ELR (cell line): ENCODE measurements at regions not wholly inside any gene's neighbourhood (a gene's known extent, or its start where the extent isn't known, plus 50 kb on each side); places are given as distances from the start of the nearest gene placed in this dataset.

Source experiments
- DNase-seq: peaks from one replicate; pipeline ENCODE4 v3.0.0-alpha.2; 2015; ENCODE audit warnings: low read depth

DNA sequence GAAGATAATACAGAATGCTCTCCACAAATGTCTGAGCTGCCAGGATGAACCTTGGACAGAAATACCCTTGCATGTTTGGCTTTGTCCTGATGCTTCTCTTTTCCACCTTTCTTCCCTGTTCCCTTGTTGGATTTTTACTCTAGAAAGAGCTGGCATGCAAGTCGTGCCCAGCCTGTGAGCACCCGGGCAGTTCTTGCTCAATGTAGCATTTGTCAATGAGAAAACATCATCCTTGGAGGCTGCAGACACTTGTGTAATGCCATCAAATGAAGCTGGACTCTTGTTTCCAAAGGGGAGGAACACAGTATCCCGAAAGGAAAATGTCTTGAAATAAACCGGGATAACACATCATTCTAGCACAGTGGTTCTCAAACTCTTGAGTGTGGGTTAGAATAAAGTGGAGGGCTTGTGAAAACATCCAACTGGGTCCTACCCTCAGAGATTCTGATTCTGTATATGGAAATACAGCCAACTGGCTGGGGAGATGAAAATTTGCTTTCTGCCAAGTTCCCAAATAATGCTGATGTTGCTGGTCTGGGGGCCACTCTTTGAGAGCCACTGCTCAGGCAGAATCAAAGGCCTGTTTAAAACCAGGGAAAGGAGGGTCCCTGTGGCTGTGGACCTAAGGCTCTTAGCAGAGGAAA, 237.2 kb downstream of the SPATA18 start:
- no peak for DNase-seq

DNA sequence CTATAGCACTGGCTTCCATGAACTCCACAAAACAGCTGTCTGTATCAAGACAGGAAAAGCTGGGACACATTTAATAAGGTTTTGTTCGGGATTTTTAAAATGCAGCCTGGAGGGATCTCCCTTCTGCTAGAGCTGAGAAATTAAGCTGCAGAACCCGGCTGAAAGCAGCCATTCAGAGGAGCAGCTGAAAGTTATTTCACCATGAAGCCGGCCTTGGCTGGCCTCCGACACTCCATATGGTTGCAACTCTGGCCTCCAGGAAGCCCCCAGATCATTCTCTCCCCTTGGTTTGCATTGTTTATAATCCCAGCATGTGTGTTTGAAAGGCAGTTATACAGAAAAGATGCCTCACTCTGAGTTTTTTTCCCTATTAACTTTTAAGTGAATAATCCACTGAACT, 239.4 kb downstream of the SPATA18 start:
- DNase-seq, result no peak

DNA sequence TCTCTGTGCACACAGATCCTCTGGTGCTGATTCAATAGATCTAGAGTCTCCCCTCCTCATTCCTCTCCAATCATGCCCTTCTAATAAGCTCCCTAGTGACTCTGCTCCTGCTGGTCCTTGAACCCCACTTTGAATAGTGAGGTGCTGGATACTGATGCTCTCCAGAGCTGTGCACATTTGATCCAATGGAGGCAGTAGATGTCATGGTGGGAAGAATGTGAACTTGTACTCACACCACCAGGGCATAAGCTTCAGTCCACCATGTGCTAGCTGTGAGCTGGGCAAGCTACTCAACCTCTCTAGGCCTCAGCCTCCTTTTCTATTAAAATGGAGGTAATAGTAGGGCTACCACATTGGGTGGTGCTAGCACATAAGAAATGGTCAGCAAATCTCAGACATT, 241.1 kb downstream of the SPATA18 start:
- DNase-seq, result no peak

DNA sequence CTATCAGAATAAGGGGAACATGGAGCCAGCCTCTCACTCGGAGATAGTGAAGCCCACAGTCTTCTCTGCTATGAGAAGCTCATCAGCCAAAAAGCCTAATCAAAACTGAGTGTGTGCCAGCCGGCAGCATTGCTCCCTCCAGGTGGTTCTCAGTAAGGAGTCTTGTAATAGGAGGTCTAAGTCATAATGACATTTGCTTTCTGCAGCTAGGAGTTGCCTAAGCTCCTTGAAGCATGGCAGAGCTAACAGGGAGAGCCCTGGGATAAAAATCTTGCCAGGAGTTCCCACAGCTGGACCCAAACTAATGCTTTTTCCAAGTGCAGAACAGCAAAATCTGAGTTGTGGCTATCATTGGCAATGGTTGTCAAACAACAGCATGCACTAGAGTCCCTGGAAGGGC, 245.2 kb downstream of the SPATA18 start:
- no peak for DNase-seq

DNA sequence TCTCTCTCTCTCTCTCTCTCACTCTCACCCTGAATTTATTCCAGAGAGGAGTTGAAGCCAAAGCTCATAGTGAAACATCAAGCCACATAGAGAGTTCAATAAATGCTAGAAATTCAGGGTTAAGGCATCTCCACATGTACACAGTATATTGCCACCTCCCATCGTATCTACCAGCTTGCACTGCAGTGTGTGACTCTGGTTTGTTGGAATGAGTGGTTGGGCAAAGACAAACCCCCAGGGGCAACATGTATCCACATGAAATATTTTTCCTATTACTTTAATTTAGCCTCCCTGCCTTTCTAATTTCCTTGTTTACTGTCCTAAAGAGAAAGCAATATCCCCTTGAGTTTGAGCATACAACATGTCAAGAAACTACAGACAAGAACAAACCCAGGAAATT, 247.3 kb downstream of the SPATA18 start:
- DNase-seq, result no peak

DNA sequence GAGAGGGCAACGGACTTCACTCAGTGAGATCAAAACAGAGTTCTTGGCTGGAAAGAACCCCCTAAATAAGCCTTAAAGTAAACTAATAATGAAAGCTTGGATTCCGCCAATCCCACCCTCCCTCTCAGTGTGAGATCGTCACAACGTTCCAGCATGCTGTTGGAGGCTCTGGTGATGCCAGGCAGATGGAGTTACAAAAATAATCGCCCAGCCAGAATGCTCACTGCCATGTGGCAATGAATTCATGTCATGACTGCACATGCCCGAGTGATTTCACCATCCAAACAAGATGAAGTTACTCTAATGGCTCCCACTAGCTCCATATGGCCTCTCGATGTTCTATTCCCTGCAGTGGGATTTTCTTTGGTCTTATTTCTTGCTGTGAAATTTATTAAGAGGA, 248.0 kb downstream of the SPATA18 start:
- DNase-seq, result no peak

DNA sequence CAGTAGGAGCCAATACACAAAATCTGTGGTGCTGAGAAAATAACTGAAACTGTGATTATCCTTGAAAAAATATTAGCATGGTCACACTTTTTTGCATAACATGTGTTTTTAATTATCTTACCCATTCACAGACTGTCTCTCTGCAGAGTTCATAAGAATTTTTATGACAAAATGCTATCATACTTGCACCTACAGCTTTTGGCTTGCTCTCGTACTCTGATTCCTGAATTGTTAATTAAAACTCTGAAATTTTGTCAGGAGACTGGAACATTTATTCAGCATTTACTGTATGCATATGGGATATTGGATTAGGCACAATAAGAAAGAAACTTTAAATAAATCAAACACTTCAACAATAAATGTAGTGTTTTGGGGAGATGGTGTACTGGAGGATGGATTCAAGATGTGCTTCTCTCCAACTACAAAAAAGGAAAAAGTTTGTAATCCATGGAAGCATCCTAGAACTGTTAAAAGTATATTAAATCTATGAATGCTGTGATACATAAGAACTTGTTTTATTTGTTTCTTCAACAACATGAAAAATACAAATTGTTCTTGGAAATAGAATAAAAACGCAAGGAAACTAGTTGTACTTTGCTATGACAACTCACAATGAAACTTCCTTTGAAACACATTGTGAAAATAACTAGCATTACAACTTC, 260.5 kb downstream of the SPATA18 start:
- no peak for DNase-seq

DNA sequence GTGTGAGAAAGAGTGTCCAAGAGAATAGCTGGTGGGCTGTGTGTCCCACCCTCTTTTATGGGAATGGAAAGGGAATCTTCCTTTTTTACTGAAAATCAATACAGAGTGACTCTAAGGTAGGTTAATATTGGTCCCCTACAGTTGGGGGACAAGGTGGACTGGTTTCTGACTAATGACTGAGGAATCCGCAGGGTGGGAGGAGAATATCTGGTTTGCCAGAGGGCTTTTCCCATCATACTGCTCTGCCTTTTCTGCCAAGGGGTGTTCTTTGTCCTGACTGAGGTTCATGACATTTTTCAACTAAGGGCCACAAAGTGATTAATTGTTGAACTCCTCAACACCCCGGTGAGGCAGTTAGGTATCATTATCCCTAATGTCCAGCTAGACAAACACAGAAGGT, 261.6 kb downstream of the SPATA18 start:
- DNase-seq, result no peak

DNA sequence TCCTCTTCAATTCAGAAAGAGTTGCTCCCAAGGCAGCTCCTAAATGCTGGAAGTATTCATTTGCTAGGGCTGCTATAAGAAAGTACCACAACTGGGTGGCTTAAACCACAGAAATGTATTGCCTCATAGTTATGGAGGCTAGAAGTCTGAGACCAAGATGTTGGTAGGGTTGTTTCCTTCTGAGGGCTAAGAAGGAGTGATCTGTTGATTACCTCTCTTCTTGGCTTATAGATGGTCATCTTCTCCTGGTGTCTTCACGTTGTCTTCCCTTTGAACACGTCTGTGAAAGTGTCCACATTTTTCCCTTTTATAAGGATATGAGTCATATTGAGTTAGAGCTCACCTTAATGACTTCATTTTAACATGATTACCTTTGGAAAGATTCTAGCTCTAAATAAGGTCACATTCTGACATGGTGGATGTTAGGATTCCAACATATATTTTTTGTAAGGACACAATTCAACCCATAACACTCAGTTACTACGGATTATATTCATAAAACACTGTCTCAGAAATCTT, 266.3 kb downstream of the SPATA18 start:
- DNase-seq, result no peak

DNA sequence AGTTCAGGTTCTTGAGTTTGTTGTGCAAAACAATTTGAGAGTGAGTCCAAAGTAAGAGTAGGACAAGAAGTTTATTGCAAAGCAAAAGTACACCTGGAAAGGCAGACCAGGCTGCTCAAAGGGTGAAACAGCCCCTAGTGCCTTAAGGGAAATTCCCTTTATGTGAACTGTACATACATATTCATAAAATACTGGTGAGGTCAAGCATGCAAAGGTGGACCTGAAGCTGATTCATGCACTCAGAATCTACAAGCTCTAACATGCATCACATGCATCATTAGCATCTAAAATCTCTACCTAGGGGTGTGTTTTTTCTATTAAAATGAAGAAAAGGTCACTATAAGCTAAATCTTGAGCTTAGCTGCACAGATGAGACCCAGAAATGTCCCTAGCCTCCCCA, 266.9 kb downstream of the SPATA18 start:
- no peak for DNase-seq

DNA sequence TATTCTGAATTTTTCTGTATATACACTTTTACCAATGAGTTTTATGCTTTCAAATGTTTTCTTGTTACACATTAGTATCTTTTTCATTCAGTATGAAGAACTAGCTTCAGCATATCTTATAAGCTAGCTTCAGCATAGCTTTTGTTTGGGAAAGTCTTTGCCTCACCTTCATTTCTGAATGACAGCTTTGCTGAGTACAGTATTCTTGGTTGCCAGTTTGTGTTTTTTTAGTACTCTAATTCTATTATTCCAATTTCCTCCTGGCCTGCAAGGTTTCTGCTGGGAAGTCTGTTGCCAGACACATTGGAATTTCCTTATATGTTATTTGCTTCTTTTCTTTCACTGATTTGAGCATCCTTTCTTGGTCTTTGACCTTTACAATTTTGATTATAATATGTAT, 278.8 kb downstream of the SPATA18 start:
- DNase-seq, result no peak

DNA sequence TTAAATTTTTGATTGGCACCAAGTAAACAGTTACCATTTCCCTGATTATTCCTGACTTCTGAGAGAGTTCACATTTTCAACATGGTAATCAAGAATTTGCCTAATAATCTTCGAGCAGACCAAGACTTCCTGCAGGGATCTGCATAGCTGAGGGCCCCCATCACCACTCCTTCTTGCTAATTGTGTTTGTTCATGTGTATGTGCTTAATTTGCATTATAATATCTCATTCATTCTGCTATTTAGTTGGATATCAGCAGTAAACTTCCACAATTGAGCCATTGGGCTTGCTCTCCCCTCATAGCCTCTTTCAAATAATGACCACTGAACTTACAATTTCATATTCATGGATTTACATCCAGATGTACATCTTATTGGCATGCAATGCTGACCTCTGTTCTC, 292.5 kb downstream of the SPATA18 start:
- no peak for DNase-seq

DNA sequence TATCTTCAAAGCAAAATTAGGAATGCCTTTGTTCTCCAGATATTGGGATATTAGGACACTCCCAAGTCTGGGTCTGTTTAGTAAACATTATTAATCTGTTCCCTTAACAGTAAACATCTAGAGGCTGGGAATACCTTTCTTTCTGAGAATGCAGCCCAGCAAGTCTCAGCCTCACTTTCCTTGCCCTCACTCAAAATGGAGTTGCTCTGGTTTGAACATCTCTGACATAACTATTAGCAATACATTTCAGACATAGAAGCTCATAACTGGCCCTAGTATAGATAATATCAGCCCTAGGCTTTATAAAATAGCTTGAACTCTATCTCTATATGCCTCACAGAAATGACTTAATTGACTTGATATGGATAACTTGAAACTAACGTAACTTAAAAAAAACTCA, 299.8 kb downstream of the SPATA18 start:
- DNase-seq, result no peak

DNA sequence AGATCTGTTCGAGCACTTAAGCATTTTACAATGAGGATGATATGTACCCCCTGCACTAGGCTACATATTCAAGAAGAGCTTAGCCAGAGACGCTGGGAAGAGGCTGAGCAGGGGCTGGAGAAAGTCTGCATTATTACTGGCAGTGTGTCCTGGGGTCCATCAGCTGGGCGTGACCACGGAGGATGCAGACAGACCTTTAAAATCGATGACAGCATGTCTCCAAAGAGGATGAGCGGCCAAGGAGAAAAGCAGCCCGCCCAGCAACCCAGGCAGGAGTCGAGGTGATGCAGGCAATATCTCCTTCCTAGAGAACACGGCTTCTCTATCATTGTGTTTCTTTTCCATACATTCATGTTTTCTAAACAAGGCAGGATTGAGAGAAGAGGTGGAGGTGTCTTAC, 300.7 kb downstream of the USP46 start:
- no peak for DNase-seq

DNA sequence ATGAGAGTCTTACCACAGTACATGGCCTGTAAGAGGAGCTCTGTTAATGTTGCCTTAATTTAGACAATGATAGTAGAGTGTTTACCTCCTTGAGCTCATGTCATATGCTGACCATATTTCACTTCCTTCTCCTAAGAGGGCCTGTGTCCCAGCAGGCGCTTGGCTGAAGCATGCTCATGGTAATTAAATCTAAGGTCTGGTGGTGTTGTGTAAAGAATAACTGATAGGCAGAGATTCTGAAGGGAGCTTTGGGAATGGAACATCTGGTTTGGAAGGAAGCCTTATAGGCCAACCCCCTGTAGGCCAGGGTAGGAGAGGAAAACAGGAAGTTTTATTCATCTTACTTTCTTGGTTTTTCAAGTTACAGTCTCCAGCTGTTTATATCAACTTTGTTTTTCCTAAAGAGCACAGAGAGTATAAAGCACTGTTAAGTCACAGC, 300.2 kb downstream of the USP46 start:
- no peak for DNase-seq

DNA sequence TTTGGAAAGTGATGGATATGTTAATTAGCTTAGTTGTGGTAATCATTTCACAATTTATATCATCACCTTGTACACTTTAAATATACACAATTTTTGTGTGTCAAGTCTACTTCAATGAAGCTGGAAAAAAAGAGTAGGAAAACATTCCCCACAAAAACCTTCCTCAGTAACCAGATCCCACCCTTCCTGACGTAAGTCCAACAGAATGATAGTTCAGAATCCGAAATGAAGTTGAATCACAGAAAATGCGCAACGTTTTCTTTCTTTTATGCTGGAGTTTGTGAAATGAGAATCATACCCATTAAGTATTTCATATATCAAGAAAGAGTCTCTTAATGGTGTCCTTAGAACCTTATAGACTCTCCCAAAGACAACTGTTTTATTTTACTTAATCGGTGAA, 292.9 kb downstream of the USP46 start:
- DNase-seq, result no peak

DNA sequence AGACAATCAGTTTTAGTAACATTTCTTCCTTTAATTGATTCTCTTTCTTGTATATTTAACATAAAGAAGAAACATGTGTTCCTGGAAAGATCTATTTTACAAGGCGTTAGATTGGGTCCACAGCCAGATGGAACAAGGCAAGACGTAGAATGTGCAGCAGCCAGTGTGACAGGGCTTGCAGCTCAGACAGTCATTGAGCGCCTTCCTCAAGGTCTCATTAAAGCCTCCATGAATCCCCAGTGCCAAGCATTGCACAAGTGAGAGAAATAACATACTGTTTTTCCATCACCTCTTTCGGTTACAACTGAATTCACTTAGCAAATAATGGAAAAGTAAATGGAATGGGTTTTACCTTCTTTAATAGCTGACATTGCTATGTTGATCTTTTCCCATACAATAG, 292.5 kb downstream of the USP46 start:
- no peak for DNase-seq

DNA sequence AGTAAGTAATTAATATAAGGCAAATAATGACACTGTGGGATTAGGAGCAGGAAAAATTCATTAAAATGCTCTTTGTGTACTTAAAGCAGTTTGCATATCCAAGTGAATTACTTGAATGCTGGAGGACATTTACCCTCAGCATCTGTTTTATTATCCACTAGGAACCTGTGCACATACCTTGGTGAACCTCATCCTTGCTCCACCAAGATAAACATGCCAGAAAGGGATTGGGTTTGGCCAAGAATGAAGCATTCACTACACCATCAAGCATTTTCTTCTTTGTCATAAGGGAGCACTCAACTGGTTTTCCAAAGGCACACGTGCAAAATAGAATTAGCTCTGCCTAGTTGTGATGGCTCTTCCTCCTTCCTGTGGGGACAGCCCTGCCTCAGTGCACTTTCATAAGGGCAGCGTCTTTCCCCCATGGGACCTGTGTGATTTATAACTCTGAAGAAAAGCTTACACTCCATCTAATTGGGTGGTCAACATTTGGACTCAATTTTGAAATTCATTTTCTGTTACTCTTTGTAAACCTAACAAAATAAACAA, 291.7 kb downstream of the USP46 start:
- DNase-seq, result no peak

DNA sequence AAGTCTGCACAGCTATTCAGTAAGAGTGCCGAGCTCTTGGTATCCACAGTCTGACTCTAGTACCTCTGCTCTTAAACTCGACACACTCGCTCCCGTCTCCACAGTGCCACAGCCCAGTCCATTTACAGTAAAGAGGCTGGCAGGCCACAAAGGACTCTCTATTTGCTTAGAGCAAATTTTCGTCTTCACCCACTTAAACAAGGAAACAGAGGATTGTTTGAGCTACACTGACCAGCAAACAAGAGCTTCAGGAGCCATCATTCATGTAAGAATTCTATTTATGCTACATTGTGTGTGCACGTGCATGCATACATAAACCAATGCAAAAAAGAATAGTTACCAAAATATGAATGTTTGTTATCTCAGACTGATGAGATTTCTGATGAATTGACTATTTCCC, 290.2 kb downstream of the USP46 start:
- no peak for DNase-seq

DNA sequence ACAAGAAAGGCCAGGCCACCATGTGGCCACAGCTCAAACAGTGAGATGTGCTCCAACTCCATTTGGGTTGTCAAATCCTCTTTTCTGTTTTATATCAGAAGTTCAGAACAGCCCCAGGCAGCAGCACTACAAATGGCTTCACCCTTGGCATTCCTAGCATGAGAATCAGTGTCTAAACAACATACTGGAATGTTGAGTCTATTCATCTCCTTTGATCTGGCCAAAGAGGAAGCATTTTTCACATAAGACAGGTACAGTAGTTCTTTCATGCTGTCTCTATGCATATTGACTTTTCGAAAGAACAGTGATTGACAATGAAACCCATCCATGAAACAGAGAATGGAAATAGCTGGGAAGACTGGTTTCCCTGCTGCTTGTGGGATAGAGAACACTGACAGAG, 289.5 kb downstream of the USP46 start:
- no peak for DNase-seq

DNA sequence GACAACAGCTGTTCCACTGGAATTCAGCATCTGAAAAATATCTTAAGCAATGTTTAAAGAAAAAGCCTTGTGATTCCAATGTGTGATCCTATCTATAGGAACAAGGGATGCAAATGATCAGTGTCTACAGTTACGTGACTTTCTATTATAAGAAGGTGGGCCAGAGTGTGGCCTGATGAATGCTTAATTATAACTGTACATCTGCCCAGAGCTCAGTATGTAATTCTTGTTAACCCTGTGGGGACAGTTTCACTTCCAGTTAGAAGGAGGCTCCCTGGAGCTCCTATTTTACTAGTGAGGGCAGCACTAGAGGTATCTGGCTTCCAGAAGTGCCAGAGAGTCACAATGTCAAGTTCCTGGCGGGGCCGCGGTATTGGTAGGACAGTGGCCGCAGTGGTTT, 288.5 kb downstream of the USP46 start:
- DNase-seq, result no peak

DNA sequence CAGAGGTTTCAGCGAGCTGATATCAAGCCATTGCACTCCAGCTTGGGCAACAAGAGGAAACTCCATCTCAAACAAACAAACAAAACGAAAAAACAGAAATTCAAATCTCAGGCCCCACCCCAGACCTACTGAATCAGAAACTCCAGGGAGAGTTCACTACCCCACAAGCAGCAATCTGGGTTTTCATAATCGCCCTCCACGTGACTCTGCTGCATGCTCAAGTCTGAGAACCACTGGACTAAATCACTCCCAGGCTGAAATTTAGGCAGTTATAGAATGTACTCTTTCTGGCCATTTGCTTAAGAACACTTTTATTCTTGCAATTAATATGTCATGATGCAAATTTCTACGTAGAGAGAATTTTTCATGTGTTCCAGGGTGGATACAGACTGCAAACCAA, 287.3 kb downstream of the USP46 start:
- no peak for DNase-seq

DNA sequence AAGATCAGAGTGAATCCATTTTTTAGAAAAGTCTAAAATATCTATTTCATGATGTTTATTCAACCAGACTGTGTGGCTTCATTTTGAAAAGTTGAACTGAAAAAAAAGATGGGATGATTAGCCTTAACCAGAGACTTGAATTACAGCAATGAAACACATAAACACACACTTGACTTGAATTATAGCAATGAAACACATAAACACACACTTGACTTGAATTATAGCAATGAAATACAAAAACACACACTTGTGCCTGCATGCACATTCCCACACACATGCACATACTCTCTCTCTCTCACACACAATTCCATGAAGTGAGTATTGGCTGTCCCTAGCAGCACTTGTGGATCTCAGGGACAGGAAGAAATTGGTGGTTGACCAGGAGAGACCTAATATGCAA, 286.8 kb downstream of the USP46 start:
- no peak for DNase-seq

DNA sequence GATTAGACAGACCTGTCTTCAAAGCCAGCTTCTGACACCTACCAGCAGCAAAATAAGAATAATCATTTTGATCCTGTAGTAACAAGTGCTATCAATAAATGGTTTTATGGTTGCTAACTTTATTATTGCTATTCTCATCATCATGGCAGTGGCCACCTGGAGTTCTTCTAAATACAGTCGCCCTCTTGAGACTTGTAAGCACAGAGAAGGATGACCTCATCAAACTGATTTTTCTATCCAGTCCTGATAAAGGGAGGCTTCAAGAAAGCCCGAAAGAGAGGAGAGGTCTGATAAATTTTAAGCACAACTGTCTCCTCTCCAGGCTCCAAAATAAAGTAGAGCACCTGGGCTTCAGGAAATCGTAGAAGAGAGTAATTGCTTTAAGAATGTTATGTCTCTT, 286.4 kb downstream of the USP46 start:
- DNase-seq, result no peak
